Chondrocyte (in vitro differentiated cells): ENCODE measurements at regions not wholly inside any gene's neighbourhood (a gene's known extent, or its start where the extent isn't known, plus 50 kb on each side); places are given as distances from the start of the nearest gene placed in this dataset.

Experiments used
- DNase-seq: peaks from one replicate; pipeline ENCODE4 v3.0.0; 2021; ENCODE audit warnings: mixed read lengths, low spot score
- H3K27ac Mint-ChIP-seq: one replicate; pipeline ENCODE4 v1.8.0; 2021; ENCODE audit warnings: mild to moderate bottlenecking, moderate library complexity, mixed read lengths; ENCODE audit not compliant: unreplicated experiment
- H3K27me3 Mint-ChIP-seq: 2 replicates; pipeline ENCODE4 v1.8.0; 2021; ENCODE audit warnings: low read depth, mixed read lengths
- H3K36me3 Mint-ChIP-seq: 2 replicates; pipeline ENCODE4 v1.8.0; 2021; ENCODE audit warnings: low read depth, mixed read lengths
- H3K4me1 Mint-ChIP-seq: 2 replicates; pipeline ENCODE4 v1.8.0; 2021; ENCODE audit warnings: low read depth, mild to moderate bottlenecking, mixed read lengths
- H3K4me3 Mint-ChIP-seq: one replicate; pipeline ENCODE4 v1.8.0; 2021; ENCODE audit warnings: mild to moderate bottlenecking, moderate library complexity, mixed read lengths; ENCODE audit not compliant: unreplicated experiment
- H3K9me3 Mint-ChIP-seq: 2 replicates; pipeline ENCODE4 v1.8.0; 2021; ENCODE audit warnings: low read depth, mixed read lengths
- TF ChIP-seq, protein P1 (sequence below): fragments of 200-600 bp; sonication (generic); IDR thresholded peaks from 2 replicates; pipeline ENCODE4 v1.5.0; 2021; ENCODE audit warnings: antibody characterized with exemption, mild to moderate bottlenecking, moderate library complexity

DNA sequence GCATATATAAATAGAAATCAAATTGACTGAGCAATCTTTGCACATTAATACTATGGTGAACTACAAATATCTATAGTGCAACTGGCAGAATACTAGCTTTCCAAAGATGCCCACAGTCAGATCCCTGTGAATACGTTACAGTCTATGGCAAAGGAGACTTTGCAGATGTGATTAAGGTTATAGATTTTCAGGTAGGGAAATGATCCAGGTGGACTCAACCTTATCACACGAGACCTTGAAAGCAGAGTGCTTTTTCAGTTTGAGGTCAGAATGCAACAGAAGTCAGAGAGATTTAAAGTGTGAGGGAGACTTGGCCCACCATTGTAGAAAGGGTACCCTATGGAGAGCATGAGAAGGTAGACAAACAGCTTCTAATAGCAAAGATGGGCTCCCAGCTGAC is 122.6 kb downstream of the TRIB2 start:
- TF ChIP-seq, protein P1, sequence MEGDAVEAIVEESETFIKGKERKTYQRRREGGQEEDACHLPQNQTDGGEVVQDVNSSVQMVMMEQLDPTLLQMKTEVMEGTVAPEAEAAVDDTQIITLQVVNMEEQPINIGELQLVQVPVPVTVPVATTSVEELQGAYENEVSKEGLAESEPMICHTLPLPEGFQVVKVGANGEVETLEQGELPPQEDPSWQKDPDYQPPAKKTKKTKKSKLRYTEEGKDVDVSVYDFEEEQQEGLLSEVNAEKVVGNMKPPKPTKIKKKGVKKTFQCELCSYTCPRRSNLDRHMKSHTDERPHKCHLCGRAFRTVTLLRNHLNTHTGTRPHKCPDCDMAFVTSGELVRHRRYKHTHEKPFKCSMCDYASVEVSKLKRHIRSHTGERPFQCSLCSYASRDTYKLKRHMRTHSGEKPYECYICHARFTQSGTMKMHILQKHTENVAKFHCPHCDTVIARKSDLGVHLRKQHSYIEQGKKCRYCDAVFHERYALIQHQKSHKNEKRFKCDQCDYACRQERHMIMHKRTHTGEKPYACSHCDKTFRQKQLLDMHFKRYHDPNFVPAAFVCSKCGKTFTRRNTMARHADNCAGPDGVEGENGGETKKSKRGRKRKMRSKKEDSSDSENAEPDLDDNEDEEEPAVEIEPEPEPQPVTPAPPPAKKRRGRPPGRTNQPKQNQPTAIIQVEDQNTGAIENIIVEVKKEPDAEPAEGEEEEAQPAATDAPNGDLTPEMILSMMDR = no peak
- no peaks in the 10 kb centered on the region for H3K9me3 Mint-ChIP-seq
- no peak overlapping the region for H3K4me3 Mint-ChIP-seq
- H3K36me3 Mint-ChIP-seq = no peaks in the 10 kb centered on the region
- no peaks in the 10 kb centered on the region for H3K4me1 Mint-ChIP-seq
- no peaks in the 10 kb centered on the region for H3K27me3 Mint-ChIP-seq
- H3K27ac Mint-ChIP-seq = no peak overlapping the region
- DNase-seq = no peak

DNA sequence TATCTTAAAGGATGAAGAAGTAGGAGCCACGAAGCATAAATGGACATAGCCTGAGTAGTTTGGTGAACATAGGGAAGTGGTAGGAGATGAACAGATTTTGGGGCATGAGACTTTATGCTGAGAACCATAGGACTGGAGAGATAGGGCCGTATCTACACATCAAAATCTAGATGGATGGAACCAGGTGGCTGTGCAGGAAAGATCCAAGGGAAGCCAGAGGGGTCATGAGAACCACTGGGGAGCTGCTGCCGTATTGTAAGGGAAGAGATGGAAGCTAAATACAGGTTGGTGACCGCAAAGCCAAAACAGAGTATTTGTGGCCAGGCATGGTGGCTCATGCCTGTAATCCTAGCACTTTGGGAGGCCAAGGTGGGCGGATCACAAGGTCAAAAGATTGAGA is 124.3 kb downstream of the TRIB2 start:
- no peak overlapping the region for H3K27ac Mint-ChIP-seq
- TF ChIP-seq, protein P1 = no peak
- DNase-seq = no peak
- H3K4me3 Mint-ChIP-seq = no peak overlapping the region
- no peaks in the 10 kb centered on the region for H3K36me3 Mint-ChIP-seq
- H3K27me3 Mint-ChIP-seq = no peaks in the 10 kb centered on the region
- no peaks in the 10 kb centered on the region for H3K9me3 Mint-ChIP-seq
- H3K4me1 Mint-ChIP-seq = no peaks in the 10 kb centered on the region

DNA sequence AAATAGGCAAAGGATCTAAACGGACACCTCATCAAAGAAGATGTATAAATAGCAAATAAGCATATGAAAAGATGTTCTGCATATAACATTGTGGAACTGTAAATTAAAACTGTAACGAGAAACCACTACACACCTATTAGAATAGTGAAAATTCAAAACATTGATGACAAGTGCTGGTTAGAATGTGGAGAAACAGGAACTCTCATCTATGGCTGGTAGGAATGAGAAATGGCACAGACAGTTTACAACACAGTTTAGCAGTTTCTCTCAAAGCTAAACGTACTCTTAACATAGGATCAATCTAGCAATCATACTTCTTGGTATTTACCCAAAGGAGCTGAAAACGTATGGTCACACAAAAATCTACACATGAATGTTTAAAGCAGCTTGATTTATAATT is 126.2 kb downstream of the TRIB2 start:
- TF ChIP-seq, protein P1 = no peak
- Mint-ChIP-seq H3K27ac (no peak overlapping the region), H3K4me1 (no peaks in the 10 kb centered on the region), H3K9me3 (no peaks in the 10 kb centered on the region), H3K4me3 (no peak overlapping the region), H3K36me3 (no peaks in the 10 kb centered on the region), H3K27me3 (no peaks in the 10 kb centered on the region)
- no peak for DNase-seq

DNA sequence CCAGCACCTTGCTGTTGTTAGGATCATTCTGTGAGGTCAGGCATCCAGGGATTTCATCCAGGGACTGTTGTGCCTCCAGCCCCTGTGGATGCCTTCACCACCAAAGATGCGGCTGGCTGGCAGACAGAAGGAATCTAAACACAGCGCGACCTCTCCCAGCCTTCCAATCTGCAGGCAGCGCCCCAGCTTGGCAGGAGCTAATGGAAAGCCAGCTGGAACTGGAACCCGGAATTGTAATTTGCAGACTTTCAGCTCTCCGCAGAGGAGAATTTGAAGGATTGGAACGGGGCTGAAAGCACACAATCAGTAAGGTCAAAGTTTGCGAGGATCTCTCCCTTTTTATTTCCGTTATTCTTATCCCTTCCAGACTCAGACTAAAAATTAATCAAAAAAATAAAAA is 127.8 kb downstream of the TRIB2 start:
- Mint-ChIP-seq H3K27me3 (no peaks in the 10 kb centered on the region), H3K4me1 (no peaks in the 10 kb centered on the region), H3K36me3 (no peaks in the 10 kb centered on the region), H3K27ac (no peak overlapping the region), H3K4me3 (no peak overlapping the region), H3K9me3 (no peaks in the 10 kb centered on the region)
- TF ChIP-seq, protein P1 = no peak
- DNase-seq = no peak

DNA sequence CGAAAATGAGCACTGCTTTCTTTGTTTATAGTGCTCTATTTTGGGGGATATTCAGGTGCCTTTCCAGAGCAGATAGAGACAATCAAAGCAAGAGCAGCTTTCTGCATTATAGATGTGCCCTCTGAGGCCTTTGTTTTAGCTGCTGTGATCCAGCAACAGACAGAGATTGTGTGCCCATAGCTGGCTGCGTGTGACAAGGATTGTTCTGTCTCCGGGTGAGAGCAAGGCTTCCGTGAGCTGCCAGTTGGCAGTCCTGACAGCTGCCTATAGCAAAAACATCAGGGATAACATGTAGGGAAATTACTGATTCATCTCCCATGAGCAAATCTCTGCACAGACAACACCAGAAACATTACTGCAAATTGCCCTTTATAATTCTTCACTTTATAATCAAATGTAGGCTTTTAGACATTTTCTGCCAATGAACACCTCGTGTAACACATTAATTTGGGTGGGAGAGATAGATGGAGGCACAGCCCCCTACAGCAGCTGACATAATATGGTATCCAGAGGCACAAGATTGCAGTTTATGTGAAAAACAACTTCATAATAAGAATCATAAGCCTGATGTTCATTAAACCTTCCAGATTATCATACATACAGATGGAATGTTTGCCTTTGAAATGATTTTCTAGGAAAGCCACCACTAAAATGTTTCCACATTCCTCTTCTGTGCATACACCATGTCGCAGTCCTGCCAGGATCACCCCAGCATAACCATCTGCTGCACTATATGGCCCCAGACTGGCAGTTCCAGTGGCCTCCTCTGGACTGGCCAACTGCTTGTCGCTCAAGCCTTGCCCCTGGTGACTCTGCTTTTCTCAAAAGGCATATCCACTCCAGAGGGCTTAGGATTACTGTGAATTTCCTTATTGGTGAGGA is 131.2 kb downstream of the TRIB2 start:
- Mint-ChIP-seq H3K27me3 (no peaks in the 10 kb centered on the region), H3K9me3 (no peaks in the 10 kb centered on the region), H3K4me3 (no peak overlapping the region), H3K27ac (peak overlapping the region; percentile 39), H3K4me1 (no peaks in the 10 kb centered on the region), H3K36me3 (no peaks in the 10 kb centered on the region)
- TF ChIP-seq, protein P1 = no peak
- no peak for DNase-seq
